CD14-positive monocyte (primary cell): ENCODE measurements at regions not wholly inside any gene's neighbourhood (a gene's known extent, or its start where the extent isn't known, plus 50 kb on each side); places are given as distances from the start of the nearest gene placed in this dataset.
"Not testable (repeated sequence)": the region's sequence is repeated elsewhere in the genome, so short reads cannot be mapped to it uniquely, and the experiment has no call there.

Experiments used
- DNase-seq, 3 donors: peaks; one replicate each; pipeline ENCODE4 v3.0.0-alpha.2; 2011 to 2022
- H2AFZ ChIP-seq: 2 replicates; pipeline ENCODE4 v1.6.0; 2012; ENCODE audit warnings: mild to moderate bottlenecking, low read depth, low read length, inconsistent platforms; ENCODE audit not compliant: insufficient read depth, poor library complexity, severe bottlenecking
- H3K27ac ChIP-seq, 2 donors: 1 replicate in 1 of 2; 2 replicates in 1 of 2; pipeline ENCODE4 v1.5.1; 2012 to 2013; ENCODE audit warnings: low read length in 2 of 2, control low read depth in 1 of 2, inconsistent platforms in 1 of 2, low read depth in 1 of 2, mild to moderate bottlenecking in 1 of 2
- H3K27me3 ChIP-seq, 2 donors: one replicate each; pipeline versions ENCODE4 v1.6.0 to v1.6.1; 2011 to 2013; ENCODE audit warnings: low read length in 2 of 2; ENCODE audit not compliant: control insufficient read depth in 2 of 2, insufficient read depth in 2 of 2
- H3K36me3 ChIP-seq, 2 donors: replicated peaks in 1 of 2; 1 replicate in 1 of 2; 2 replicates in 1 of 2; pipeline versions ENCODE4 v1.5.1 to v1.6.1; 2012 to 2013; ENCODE audit warnings: low read length in 2 of 2, control low read depth in 1 of 2, inconsistent platforms in 1 of 2, mild to moderate bottlenecking in 1 of 2; ENCODE audit not compliant: insufficient read depth in 2 of 2, control insufficient read depth in 1 of 2
- H3K4me1 ChIP-seq, 2 donors: 1 replicate in 1 of 2; 2 replicates in 1 of 2; pipeline versions ENCODE4 v1.5.1 to v1.6.1; 2012 to 2013; ENCODE audit warnings: low read length in 2 of 2, control low read depth in 1 of 2, inconsistent platforms in 1 of 2, mild to moderate bottlenecking in 1 of 2, moderate library complexity in 1 of 2; ENCODE audit not compliant: insufficient read depth in 2 of 2, control insufficient read depth in 1 of 2
- H3K4me2 ChIP-seq: replicated peaks from 2 replicates; pipeline ENCODE3; 2012; ENCODE audit warnings: low read length, moderate library complexity, mild to moderate bottlenecking; ENCODE audit not compliant: poor library complexity, severe bottlenecking; ENCODE audit errors: extremely low read depth
- H3K4me3 ChIP-seq, 3 experiments: fragments of 200-600 bp in 1 of 3; sonication (generic) in 1 of 3; replicated peaks in 1 of 3; 1 replicate in 2 of 3; 2 replicates in 1 of 3; pipeline ENCODE4 v1.5.1; 2011 to 2013; ENCODE audit warnings: low read length in 3 of 3, mild to moderate bottlenecking in 3 of 3, control low read depth in 2 of 3, low read depth in 2 of 3, inconsistent platforms in 1 of 3, moderate library complexity in 1 of 3
- H3K79me2 ChIP-seq: 2 replicates; pipeline ENCODE4 v1.6.0; 2012; ENCODE audit warnings: mild to moderate bottlenecking, control low read depth, inconsistent platforms, low read length, moderate library complexity; ENCODE audit not compliant: insufficient read depth
- H3K9ac ChIP-seq: 2 replicates; pipeline ENCODE4 v1.6.0; 2017; ENCODE audit warnings: low read length, mild to moderate bottlenecking; ENCODE audit not compliant: insufficient read depth, poor library complexity, severe bottlenecking
- H3K9me3 ChIP-seq, 2 donors: replicated peaks in 1 of 2; 1 replicate in 1 of 2; 2 replicates in 1 of 2; pipeline versions ENCODE4 v1.5.1 to v1.6.1; 2012 to 2013; ENCODE audit warnings: low read length in 2 of 2, control low read depth in 1 of 2; ENCODE audit not compliant: control insufficient read depth in 1 of 2, insufficient read depth in 1 of 2
- H4K20me1 ChIP-seq: 2 replicates; pipeline ENCODE4 v1.6.0; 2012; ENCODE audit warnings: mild to moderate bottlenecking, low read length, control low read depth, moderate library complexity; ENCODE audit not compliant: insufficient read depth
- H3K27ac Mint-ChIP-seq, 7 donors: one replicate each; pipeline ENCODE4 v1.8.0; 2020; ENCODE audit warnings: mild to moderate bottlenecking in 7 of 7, mixed read lengths in 7 of 7, moderate library complexity in 6 of 7, inconsistent platforms in 2 of 7
- H3K27me3 Mint-ChIP-seq, 3 donors: one replicate each; pipeline ENCODE4 v1.8.0; 2021 to 2022; ENCODE audit warnings: low read depth in 3 of 3, mild to moderate bottlenecking in 3 of 3, mixed read lengths in 3 of 3, moderate library complexity in 3 of 3, inconsistent platforms in 1 of 3
- H3K36me3 Mint-ChIP-seq, 2 donors: one replicate each; pipeline ENCODE4 v1.8.0; 2020; ENCODE audit warnings: mixed read lengths in 2 of 2, inconsistent platforms in 1 of 2, mild to moderate bottlenecking in 1 of 2
- H3K4me1 Mint-ChIP-seq: one replicate; pipeline ENCODE4 v1.8.0; 2020; ENCODE audit warnings: mild to moderate bottlenecking, mixed read lengths
- H3K4me3 Mint-ChIP-seq, 2 donors: one replicate each; pipeline ENCODE4 v1.8.0; 2020; ENCODE audit warnings: mild to moderate bottlenecking in 2 of 2, mixed read lengths in 2 of 2, moderate library complexity in 1 of 2
- H3K9me3 Mint-ChIP-seq, 7 donors: one replicate each; pipeline ENCODE4 v1.8.0; 2020 to 2022; ENCODE audit warnings: mixed read lengths in 7 of 7, mild to moderate bottlenecking in 6 of 7, moderate library complexity in 6 of 7, inconsistent platforms in 2 of 7
- WGBS: methylation state at CpG from one replicate; pipeline ENCODE4 v1.1.5; 2013; ENCODE audit warnings: missing lambda C conversion rate; ENCODE audit not compliant: insufficient coverage; 5-methylcytosine and 5-hydroxymethylcytosine counted together
- intact Hi-C, 2 donors: fragments of 100-400 bp; cut with micrococcal nuclease; formaldehyde crosslinking; loops; one replicate each; pipeline versions ENCODE4 v1.15.0 to v1.15.1; 2023
- TF ChIP-seq, protein P1 (sequence below): fragments of 200-600 bp; IDR thresholded peaks from one replicate; pipeline ENCODE4 v1.8.0; 2022; ENCODE audit warnings: antibody characterized with exemption, mild to moderate bottlenecking

GRCh38 chr22:17284466-17284865 lies 65.2 kb upstream of the ADA2 start:
- peaks cover 22 to 37% (median 22%) of the 10 kb centered on the region in 3 donors for H3K27me3 Mint-ChIP-seq
- DNase-seq: no peak
- no CpG with 5 or more reads among the region's 2 CpGs for WGBS
- no peaks in the 10 kb centered on the region for H3K36me3 Mint-ChIP-seq
- H3K36me3 ChIP-seq: no peaks in the 10 kb centered on the region
- H3K9me3 Mint-ChIP-seq: peaks cover 0 to 2% (median 0%) of the 10 kb centered on the region in 7 donors
- intact Hi-C loops: no loop called here
- H2AFZ ChIP-seq: no peak overlapping the region
- H4K20me1 ChIP-seq: no peaks in the 10 kb centered on the region
- H3K9me3 ChIP-seq: no peaks in the 10 kb centered on the region
- H3K9ac ChIP-seq: no peak overlapping the region
- H3K27ac ChIP-seq: no peak overlapping the region
- H3K4me1 ChIP-seq: peaks cover 9 to 10% of the 10 kb centered on the region in 2 donors
- H3K79me2 ChIP-seq: no peaks in the 10 kb centered on the region
- no peak overlapping the region for H3K4me2 ChIP-seq
- peak overlapping the region in 1 of 2 donors; percentile 31 for H3K4me3 Mint-ChIP-seq
- H3K4me1 Mint-ChIP-seq: peaks cover 24% of the 10 kb centered on the region
- H3K4me3 ChIP-seq: no peak overlapping the region
- TF ChIP-seq, protein P1, sequence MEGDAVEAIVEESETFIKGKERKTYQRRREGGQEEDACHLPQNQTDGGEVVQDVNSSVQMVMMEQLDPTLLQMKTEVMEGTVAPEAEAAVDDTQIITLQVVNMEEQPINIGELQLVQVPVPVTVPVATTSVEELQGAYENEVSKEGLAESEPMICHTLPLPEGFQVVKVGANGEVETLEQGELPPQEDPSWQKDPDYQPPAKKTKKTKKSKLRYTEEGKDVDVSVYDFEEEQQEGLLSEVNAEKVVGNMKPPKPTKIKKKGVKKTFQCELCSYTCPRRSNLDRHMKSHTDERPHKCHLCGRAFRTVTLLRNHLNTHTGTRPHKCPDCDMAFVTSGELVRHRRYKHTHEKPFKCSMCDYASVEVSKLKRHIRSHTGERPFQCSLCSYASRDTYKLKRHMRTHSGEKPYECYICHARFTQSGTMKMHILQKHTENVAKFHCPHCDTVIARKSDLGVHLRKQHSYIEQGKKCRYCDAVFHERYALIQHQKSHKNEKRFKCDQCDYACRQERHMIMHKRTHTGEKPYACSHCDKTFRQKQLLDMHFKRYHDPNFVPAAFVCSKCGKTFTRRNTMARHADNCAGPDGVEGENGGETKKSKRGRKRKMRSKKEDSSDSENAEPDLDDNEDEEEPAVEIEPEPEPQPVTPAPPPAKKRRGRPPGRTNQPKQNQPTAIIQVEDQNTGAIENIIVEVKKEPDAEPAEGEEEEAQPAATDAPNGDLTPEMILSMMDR: no peak
- H3K27me3 ChIP-seq: peaks cover 6 to 18% of the 10 kb centered on the region in 2 donors
- peak overlapping the region in 1 of 7 donors; percentile 32 for H3K27ac Mint-ChIP-seq

DNA sequence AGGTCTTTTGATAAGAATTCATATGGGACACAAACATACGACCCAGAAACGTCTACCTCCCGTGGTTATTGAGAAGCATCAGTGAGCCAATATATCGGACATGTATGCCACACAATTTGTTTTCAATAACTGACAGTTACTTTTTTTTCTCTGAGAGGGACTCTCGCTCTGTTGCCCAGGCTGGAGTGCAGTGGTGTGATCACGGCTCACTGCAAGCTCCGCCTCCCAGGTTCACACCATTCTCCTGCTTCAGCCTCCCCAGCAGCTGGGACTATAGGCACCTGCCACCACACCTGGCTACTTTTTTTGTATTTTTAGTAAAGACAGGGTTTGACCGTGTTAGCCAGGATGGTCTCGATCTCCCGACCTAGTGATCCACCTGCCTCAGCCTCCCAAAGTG lies 64.6 kb upstream of the ADA2 start:
- DNase-seq, H3K9me3 ChIP-seq, H3K4me3 Mint-ChIP-seq, H3K4me3 ChIP-seq, H3K36me3 Mint-ChIP-seq, H3K9ac ChIP-seq, H3K27ac ChIP-seq, intact Hi-C loops, H3K4me2 ChIP-seq, H2AFZ ChIP-seq, H3K36me3 ChIP-seq, H3K79me2 ChIP-seq, H3K9me3 Mint-ChIP-seq, H4K20me1 ChIP-seq: not testable (repeated sequence)
- H3K4me1 Mint-ChIP-seq: peaks cover 24% of the 10 kb centered on the region
- peaks cover 22 to 37% (median 24%) of the 10 kb centered on the region in 3 donors for H3K27me3 Mint-ChIP-seq
- peak overlapping the region in 1 of 7 donors; percentile 51 for H3K27ac Mint-ChIP-seq
- peaks cover 9 to 10% of the 10 kb centered on the region in 2 donors for H3K4me1 ChIP-seq
- H3K27me3 ChIP-seq: peaks cover 6 to 18% of the 10 kb centered on the region in 2 donors
- 94% methylated on average over 5 of the region's 10 CpGs for WGBS
